SK-N-SH (cell line): ENCODE measurements at regions not wholly inside any gene's neighbourhood (a gene's known extent, or its start where the extent isn't known, plus 50 kb on each side); places are given as distances from the start of the nearest gene placed in this dataset.

ENCODE experiments used
- EZH2phosphoT487 ChIP-seq: fragments of 200-600 bp; sonication (generic); IDR thresholded peaks from 2 replicates; pipeline ENCODE4 v1.6.1; 2017; ENCODE audit warnings: low read depth, mixed run types, mild to moderate bottlenecking, antibody characterized with exemption, moderate library complexity, borderline replicate concordance
- FOXJ3 ChIP-seq: sonication (generic); formaldehyde crosslinking; IDR thresholded peaks from 2 replicates; pipeline ENCODE4 v1.5.1; 2020; ENCODE audit warnings: mild to moderate bottlenecking, missing genetic modification reagents
- POLR2AphosphoS5 ChIP-seq: IDR thresholded peaks from 2 replicates; pipeline ENCODE4 v1.6.1; 2012; ENCODE audit warnings: low read depth, low read length
- RAD21 ChIP-seq: IDR thresholded peaks from 2 replicates; pipeline ENCODE4 v1.6.1; 2012; ENCODE audit warnings: mild to moderate bottlenecking, low read length
- RCOR1 ChIP-seq: fragments of 150-350 bp; IDR thresholded peaks from 2 replicates; pipeline ENCODE4 v1.6.1; 2017; ENCODE audit warnings: antibody characterized with exemption, low read length
- REST ChIP-seq: IDR thresholded peaks from 2 replicates; pipeline ENCODE4 v1.6.1; 2012; ENCODE audit warnings: mild to moderate bottlenecking, low read depth, low read length, moderate library complexity
- TF ChIP-seq, protein P1 (sequence below): fragments of 150-350 bp; IDR thresholded peaks from 2 replicates; pipeline ENCODE4 v1.6.1; 2016; ENCODE audit warnings: mild to moderate bottlenecking, low read depth, low read length

DNA sequence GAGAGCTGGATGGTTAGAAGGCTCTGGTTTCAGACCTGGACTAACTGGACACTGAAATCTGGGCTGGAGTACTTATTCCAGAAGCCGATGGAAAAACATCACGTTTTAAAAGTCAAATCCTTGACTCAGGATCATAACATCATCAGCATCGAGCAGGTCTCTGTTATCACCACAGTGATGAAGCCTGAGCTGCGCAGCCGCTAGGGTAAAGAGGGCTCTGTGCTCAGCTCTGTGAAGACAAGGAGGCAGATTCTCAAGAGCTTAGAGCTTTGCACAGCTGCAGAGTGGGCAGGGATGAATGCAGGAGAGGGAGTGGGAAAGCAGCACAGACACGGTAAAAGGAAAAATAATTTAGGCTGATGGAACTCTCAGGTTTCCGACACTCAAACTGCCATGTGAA is 208.8 kb upstream of the TAS2R1 start:
- TF ChIP-seq, protein P1, sequence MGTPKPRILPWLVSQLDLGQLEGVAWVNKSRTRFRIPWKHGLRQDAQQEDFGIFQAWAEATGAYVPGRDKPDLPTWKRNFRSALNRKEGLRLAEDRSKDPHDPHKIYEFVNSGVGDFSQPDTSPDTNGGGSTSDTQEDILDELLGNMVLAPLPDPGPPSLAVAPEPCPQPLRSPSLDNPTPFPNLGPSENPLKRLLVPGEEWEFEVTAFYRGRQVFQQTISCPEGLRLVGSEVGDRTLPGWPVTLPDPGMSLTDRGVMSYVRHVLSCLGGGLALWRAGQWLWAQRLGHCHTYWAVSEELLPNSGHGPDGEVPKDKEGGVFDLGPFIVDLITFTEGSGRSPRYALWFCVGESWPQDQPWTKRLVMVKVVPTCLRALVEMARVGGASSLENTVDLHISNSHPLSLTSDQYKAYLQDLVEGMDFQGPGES: no peak
- TF ChIP-seq POLR2AphosphoS5 (no peak), EZH2phosphoT487 (no peak), REST (no peak), FOXJ3 (CRISPR knock-in tag) (no peak), RAD21 (no peak), RCOR1 (no peak)
